OCI-LY3 (cell line): ENCODE measurements at regions not wholly inside any gene's neighbourhood (a gene's known extent, or its start where the extent isn't known, plus 50 kb on each side); places are given as distances from the start of the nearest gene placed in this dataset.

Experiments
- CTCF ChIP-seq: fragments of 200-600, 300-600 bp; sonication (generic); IDR thresholded peaks from 2 replicates; pipeline ENCODE4 v1.5.1; 2014; ENCODE audit warnings: antibody characterized with exemption, low read length, low read depth
- EZH2phosphoT487 ChIP-seq: fragments of 200-600 bp; shearing (Covaris generic); IDR thresholded peaks from 2 replicates; pipeline ENCODE4 v1.6.1; 2018; ENCODE audit warnings: antibody characterized with exemption, mixed run types, low read depth

- TF ChIP-seq CTCF (no peak), EZH2phosphoT487 (no peak)
These were observed 534.9 kb downstream of the SLC4A3 start for GRCh38 chr2:220162320-220162719.
